Common myeloid progenitor, CD34-positive (primary cell): ENCODE measurements at regions not wholly inside any gene's neighbourhood (a gene's known extent, or its start where the extent isn't known, plus 50 kb on each side); places are given as distances from the start of the nearest gene placed in this dataset.

Experiments
- CTCF ChIA-PET: fragments of 350-600 bp; sonication (Branson Sonifier 250); formaldehyde crosslinking; loops from one replicate; lab custom pipeline; 2021; ENCODE audit warnings: antibody characterized with exemption; lab: Charles Lee
- POLR2A ChIA-PET: fragments of 350-600 bp; sonication (Branson Sonifier 250); formaldehyde crosslinking; loops from one replicate; lab custom pipeline; 2021; ENCODE audit warnings: antibody characterized with exemption; lab: Charles Lee
- DNase-seq, 3 donors: peaks; one replicate each; pipeline versions ENCODE4 v3.0.0 to v3.0.0-alpha.2; 2013
- H3K27ac ChIP-seq, 2 experiments: 1 replicate in 1 of 2; 2 replicates in 1 of 2; pipeline ENCODE4 v1.7.0; 2013; ENCODE audit warnings: inconsistent platforms in 2 of 2, low read length in 2 of 2, mild to moderate bottlenecking in 2 of 2, low read depth in 1 of 2, moderate library complexity in 1 of 2; ENCODE audit not compliant: severe bottlenecking in 2 of 2, insufficient read depth in 1 of 2, poor library complexity in 1 of 2
- H3K27me3 ChIP-seq, 5 experiments: replicated peaks in 2 of 5; 1 replicate in 3 of 5; 2 replicates in 2 of 5; pipeline versions ENCODE4 v1.6.1 to v1.7.0; 2013; ENCODE audit warnings: low read length in 4 of 5, mild to moderate bottlenecking in 2 of 5, moderate library complexity in 2 of 5, inconsistent platforms in 1 of 5; ENCODE audit not compliant: insufficient read depth in 5 of 5, control insufficient read depth in 4 of 5
- H3K36me3 ChIP-seq, 4 experiments: 1 replicate in 2 of 4; 2 replicates in 2 of 4; pipeline versions ENCODE4 v1.6.1 to v1.7.0; 2013; ENCODE audit warnings: low read length in 3 of 4, control low read depth in 1 of 4, mild to moderate bottlenecking in 1 of 4; ENCODE audit not compliant: control insufficient read depth in 4 of 4, insufficient read depth in 4 of 4
- H3K4me1 ChIP-seq, 4 experiments: 1 replicate in 3 of 4; 2 replicates in 1 of 4; pipeline versions ENCODE4 v1.6.1 to v1.7.1; 2013; ENCODE audit warnings: low read length in 3 of 4, mild to moderate bottlenecking in 3 of 4, control low read depth in 1 of 4, inconsistent platforms in 1 of 4, moderate library complexity in 1 of 4; ENCODE audit not compliant: control insufficient read depth in 4 of 4, insufficient read depth in 4 of 4; ENCODE audit errors: control extremely low read depth in 1 of 4
- H3K4me3 ChIP-seq, 7 experiments: 1 replicate in 4 of 7; 2 replicates in 3 of 7; pipeline versions ENCODE4 v1.5.1 to v1.7.0; 2013; ENCODE audit warnings: mild to moderate bottlenecking in 7 of 7, low read length in 6 of 7, moderate library complexity in 6 of 7, inconsistent platforms in 2 of 7, low read depth in 2 of 7, control low read depth in 1 of 7; ENCODE audit not compliant: insufficient read depth in 4 of 7, control insufficient read depth in 1 of 7; ENCODE audit errors: extremely low read depth in 1 of 7
- H3K9me3 ChIP-seq, 5 experiments: 1 replicate in 4 of 5; 2 replicates in 1 of 5; pipeline versions ENCODE4 v1.6.1 to v1.7.1; 2013; ENCODE audit warnings: low read length in 4 of 5, mild to moderate bottlenecking in 2 of 5, inconsistent platforms in 1 of 5, low read depth in 1 of 5, moderate library complexity in 1 of 5; ENCODE audit not compliant: control insufficient read depth in 4 of 5, insufficient read depth in 2 of 5; ENCODE audit errors: control extremely low read depth in 1 of 5
- WGBS: methylation state at CpG from one replicate; pipeline ENCODE4 v1.1.5; 2013; ENCODE audit not compliant: insufficient coverage; 5-methylcytosine and 5-hydroxymethylcytosine counted together

DNA sequence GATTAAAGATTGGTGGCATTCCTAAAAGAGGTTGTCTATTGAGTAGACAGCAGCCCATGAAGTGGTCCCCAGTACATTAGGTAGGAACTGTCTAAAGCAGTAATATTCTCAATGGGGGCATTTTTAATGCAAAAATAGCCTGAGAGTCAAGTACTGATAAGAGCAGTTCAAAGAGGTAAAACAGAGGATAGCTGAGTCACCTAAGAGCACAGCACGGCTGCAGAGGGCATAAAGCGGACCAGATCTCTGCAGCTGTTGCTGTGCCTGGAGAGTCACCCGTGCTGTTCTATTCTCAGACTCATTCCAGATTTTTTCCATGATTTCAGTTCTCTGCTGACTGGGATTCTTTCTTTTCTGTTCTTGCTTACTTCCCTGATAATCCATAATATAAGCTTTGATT, 313.2 kb downstream of the OLFM3 start:
- H3K27ac ChIP-seq = no peak overlapping the region
- no peak for DNase-seq
- H3K27me3 ChIP-seq = no peaks in the 10 kb centered on the region
- H3K4me1 ChIP-seq = no peaks in the 10 kb centered on the region
- WGBS = 85% methylated on average over 2 of the region's 3 CpGs
- no peaks in the 10 kb centered on the region for H3K9me3 ChIP-seq
- H3K4me3 ChIP-seq = no peak overlapping the region
- ChIA-PET POLR2A (no interaction called here), CTCF (no interaction called here)
- H3K36me3 ChIP-seq = no peaks in the 10 kb centered on the region

DNA sequence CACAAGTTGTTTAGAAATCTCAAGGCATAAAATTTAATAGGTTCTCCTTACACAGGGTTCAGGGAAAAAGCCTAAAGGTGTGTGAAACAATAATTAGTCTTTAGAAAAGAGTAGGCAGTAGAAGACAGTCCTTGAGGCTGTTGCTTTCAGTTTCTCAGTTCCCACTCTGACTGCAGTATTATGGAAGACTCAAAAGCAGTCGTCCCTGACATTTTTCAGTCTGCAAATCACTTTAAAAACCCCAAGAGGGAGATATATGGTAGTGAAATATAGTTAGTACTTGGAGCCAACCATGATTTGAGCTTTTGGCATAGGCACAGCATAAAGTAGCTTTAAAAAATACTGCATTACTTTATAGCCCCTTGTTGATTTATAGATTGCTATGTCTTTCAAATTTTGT, 299.7 kb downstream of the OLFM3 start:
- peak in 2 of 3 donors; percentile 6 to 8 for DNase-seq
- Histone ChIP-seq H3K27ac (no peak overlapping the region), H3K4me1 (no peaks in the 10 kb centered on the region), H3K36me3 (no peaks in the 10 kb centered on the region), H3K9me3 (no peaks in the 10 kb centered on the region), H3K4me3 (no peak overlapping the region), H3K27me3 (no peaks in the 10 kb centered on the region)
- ChIA-PET POLR2A (no interaction called here), CTCF (no interaction called here)
- WGBS = 0% methylated on average over 1 of the region's 1 CpG

DNA sequence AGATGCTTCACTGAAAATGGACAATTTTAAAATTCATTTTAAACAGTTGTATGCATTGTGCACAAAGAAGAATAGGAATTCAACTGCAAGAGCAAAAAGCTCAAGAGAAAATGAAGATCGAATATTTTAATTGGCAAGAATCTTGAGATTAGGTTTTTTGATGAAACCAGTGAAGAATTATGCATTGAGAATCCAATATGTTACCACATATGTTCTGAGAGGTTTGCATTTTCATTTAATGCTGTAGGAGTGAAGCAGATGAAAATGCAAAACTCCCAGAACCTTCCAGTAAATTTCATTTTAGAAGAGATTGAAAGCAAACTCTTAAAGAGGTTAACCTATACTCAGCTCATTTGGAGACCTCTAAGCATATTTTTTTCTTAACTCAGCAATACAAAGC, 298.0 kb downstream of the OLFM3 start:
- 75% methylated on average over 1 of the region's 1 CpG for WGBS
- Histone ChIP-seq H3K36me3 (no peaks in the 10 kb centered on the region), H3K27me3 (no peaks in the 10 kb centered on the region), H3K27ac (no peak overlapping the region), H3K4me3 (no peak overlapping the region), H3K4me1 (no peaks in the 10 kb centered on the region), H3K9me3 (no peaks in the 10 kb centered on the region)
- ChIA-PET POLR2A (no interaction called here), CTCF (interaction anchor here (1.0 kb wide), 1 partner anchor 50 kb away, joined by 3 read pairs; no protein-coding TSS in a partner anchor)
- DNase-seq = no peak

DNA sequence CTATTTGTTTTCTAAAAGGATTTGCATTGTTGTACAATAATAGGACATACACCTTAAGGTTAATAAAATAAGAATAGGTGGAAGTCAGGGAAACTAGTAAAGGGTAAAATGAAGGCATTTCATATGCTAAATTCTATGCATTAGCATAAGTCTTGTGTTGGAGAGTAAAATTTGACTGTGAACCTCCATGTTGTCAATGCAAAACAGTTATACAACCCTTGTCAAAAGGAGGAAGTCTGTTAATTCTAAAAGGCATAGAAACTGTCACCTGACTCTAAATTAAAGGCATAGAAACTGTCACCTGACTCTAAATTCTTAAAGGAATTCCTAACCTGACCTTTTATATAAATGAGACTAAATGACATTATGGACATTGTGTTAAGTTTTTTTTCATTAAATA, 291.8 kb downstream of the OLFM3 start:
- no peak overlapping the region for H3K4me3 ChIP-seq
- no peaks in the 10 kb centered on the region for H3K4me1 ChIP-seq
- no peak overlapping the region for H3K27ac ChIP-seq
- no peak for DNase-seq
- H3K36me3 ChIP-seq = no peaks in the 10 kb centered on the region
- CTCF ChIA-PET = no interaction called here
- no peaks in the 10 kb centered on the region for H3K27me3 ChIP-seq
- POLR2A ChIA-PET = no interaction called here
- H3K9me3 ChIP-seq = no peaks in the 10 kb centered on the region

DNA sequence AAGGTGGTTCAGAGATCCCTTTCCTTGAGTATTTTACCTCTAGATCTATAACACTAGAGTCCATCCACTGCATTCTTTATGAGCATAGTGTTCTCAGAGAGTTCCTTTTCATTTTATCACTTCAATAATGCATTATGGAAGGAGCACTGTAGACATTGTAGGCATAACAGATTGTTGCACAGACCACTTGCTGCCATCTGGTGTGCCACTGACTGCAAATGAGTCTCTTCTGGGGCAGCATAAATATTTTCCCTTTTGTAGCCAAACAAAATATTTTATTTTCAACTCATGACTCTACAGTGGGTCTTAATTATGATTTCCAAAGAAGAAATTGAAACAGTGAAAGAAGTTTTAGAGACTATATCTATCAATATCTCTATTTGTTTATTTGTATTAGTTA, 290.4 kb downstream of the OLFM3 start:
- Histone ChIP-seq H3K36me3 (no peaks in the 10 kb centered on the region), H3K4me1 (no peaks in the 10 kb centered on the region), H3K27ac (no peak overlapping the region), H3K4me3 (no peak overlapping the region), H3K27me3 (peaks cover 0 to 2% (median 0%) of the 10 kb centered on the region in 5 experiments), H3K9me3 (no peaks in the 10 kb centered on the region)
- no peak for DNase-seq
- ChIA-PET CTCF (no interaction called here), POLR2A (no interaction called here)

DNA sequence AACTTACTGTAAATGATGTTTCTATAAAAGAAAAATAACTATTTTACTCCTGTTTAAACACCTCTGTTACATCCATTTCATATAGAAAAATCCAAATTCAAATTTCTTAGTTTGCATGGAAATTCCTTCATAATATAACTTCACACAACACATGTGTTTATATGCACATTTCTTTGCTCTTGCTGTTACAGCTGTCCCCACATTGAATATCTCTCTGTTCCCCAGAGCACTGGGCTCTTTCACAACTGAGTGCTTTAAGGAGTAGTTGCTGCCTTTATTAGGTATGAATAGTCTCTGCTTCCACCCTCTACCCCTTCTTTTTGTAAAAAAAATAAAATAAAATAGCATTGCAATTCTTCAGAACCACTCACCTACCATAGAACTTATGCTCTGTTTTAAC, 287.0 kb downstream of the OLFM3 start:
- no peak overlapping the region for H3K4me3 ChIP-seq
- no peaks in the 10 kb centered on the region for H3K9me3 ChIP-seq
- no peaks in the 10 kb centered on the region for H3K4me1 ChIP-seq
- H3K27ac ChIP-seq = no peak overlapping the region
- H3K27me3 ChIP-seq = peaks cover 0 to 2% (median 0%) of the 10 kb centered on the region in 5 experiments
- no peaks in the 10 kb centered on the region for H3K36me3 ChIP-seq
- no peak for DNase-seq
- CTCF ChIA-PET = no interaction called here
- POLR2A ChIA-PET = no interaction called here

DNA sequence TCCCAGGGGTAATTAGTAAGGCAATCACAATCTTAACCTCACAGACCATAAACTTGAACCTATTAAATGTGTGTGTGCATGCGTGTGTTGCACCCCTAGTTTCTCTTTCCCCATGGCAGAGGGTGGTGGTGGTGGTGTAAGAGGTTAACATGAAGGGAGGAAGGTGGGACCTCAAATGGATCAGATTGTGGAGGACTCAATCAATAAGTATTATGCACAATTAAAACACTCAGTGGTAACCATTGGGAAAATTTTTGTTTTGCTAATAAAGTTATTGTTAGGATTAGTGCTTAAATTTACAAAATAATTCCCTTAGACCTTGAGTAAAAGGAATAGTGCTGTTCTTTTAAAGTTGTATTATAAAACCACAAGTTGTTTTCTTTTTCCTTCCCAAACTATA, 283.0 kb downstream of the OLFM3 start:
- CTCF ChIA-PET = interaction anchor here (1.5 kb wide), 1 partner anchor 20 kb away, joined by 3 read pairs; no protein-coding TSS in a partner anchor
- no peak overlapping the region for H3K4me3 ChIP-seq
- no peaks in the 10 kb centered on the region for H3K9me3 ChIP-seq
- WGBS = no CpG with 5 or more reads among the region's 1 CpG
- H3K27ac ChIP-seq = no peak overlapping the region
- H3K36me3 ChIP-seq = no peaks in the 10 kb centered on the region
- no peaks in the 10 kb centered on the region for H3K4me1 ChIP-seq
- POLR2A ChIA-PET = no interaction called here
- DNase-seq = no peak
- H3K27me3 ChIP-seq = peaks cover 0 to 2% (median 0%) of the 10 kb centered on the region in 5 experiments
